ENCODE measurements at regions not wholly inside any gene's neighbourhood (a gene's known extent, or its start where the extent isn't known, plus 50 kb on each side); places are given as distances from the start of the nearest gene placed in this dataset.

DNA sequence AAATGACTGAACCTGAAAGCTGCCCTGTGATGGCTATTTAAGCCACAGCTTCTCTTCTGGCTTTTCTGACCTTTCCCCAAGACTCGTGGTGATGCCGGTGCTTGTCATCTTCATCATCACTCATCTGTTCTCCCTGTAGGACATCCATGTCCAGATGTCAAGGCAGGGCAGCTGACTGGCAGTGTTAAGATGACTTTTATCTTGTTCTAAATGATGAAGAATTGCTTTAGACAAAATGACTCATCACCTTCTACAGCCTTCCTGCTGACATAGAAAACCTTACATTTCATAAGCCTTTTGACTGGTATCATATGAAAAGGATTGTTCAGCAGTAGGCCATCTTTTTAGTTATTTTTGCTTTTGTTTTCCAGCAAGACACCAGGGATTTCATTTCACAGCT lies 67.0 kb upstream of the GPR149 start:
- TF ChIP-seq POLR2A (IDR thresholded peaks at IDR 0.05; ENCODE audit: low read depth, low read length) (no peak), POLR2AphosphoS5 (IDR thresholded peaks at IDR 0.05; ENCODE audit: low read depth, low read length) (no peak), TAF1 (IDR thresholded peaks at IDR 0.05; ENCODE audit: low read depth, low read length) (no peak), SPI1 (IDR thresholded peaks at IDR 0.05; ENCODE audit: low read depth, low read length) (no peak), POU2F2 (IDR thresholded peaks at IDR 0.05; ENCODE audit: low read depth, low read length) (no peak), PAX5 (IDR thresholded peaks at IDR 0.05; ENCODE audit: insufficient read depth, low read length, severe bottlenecking) (no peak)
